ENCODE measurements at regions not wholly inside any gene's neighbourhood (a gene's known extent, or its start where the extent isn't known, plus 50 kb on each side); places are given as distances from the start of the nearest gene placed in this dataset.

DNA sequence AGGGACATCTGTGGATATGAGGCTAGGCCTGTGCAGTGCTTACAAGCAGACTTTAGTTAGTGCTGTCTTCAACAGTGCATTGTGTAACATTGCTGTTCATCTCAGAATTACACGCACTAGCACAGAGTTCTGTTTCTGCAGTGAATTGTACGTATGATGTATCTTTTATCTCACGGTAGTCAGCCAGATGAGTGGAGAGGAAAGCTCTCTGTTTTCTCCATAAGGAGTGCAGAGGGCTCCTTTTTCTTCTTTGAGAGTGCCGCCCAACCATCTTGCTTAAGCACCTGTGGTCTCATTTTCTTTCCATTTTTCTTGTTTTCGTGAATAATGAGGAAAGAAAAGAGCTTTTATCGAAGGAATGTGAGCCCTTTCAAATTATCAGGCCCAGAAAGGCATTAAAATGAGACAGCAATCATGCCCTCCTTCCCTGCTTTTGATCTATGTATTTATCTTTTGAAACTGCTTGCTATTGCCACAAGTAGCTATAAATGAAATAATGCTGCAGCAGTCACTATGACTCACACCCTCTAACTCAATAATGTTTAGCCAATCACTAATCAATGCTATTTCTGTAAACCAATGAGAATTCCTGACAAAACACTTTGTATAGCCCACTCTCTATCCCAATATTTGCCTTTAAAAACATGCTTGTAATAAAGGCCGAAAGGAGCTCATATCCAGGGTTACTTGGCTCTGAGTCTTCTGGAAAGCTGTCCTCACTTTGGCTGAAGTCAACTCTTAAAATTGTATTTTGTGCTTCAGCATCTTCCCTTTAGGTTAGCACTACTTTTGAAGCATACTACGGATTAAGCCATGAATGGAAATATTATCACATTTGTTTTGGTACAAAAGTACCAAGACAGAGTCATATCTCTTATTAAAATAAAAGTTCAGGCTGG is 226.0 kb upstream of the P2RY1 start:
- H3K4me3 ChIP-seq (ENCODE audit: low read depth, low read length) = no peak overlapping the region
- TF ChIP-seq, protein P1, sequence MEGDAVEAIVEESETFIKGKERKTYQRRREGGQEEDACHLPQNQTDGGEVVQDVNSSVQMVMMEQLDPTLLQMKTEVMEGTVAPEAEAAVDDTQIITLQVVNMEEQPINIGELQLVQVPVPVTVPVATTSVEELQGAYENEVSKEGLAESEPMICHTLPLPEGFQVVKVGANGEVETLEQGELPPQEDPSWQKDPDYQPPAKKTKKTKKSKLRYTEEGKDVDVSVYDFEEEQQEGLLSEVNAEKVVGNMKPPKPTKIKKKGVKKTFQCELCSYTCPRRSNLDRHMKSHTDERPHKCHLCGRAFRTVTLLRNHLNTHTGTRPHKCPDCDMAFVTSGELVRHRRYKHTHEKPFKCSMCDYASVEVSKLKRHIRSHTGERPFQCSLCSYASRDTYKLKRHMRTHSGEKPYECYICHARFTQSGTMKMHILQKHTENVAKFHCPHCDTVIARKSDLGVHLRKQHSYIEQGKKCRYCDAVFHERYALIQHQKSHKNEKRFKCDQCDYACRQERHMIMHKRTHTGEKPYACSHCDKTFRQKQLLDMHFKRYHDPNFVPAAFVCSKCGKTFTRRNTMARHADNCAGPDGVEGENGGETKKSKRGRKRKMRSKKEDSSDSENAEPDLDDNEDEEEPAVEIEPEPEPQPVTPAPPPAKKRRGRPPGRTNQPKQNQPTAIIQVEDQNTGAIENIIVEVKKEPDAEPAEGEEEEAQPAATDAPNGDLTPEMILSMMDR (IDR thresholded peaks at IDR 0.05; ENCODE audit: insufficient read depth, low read depth, low read length, missing control alignments) = no peak
- no peak for DNase-seq (ENCODE audit: low read depth)

DNA sequence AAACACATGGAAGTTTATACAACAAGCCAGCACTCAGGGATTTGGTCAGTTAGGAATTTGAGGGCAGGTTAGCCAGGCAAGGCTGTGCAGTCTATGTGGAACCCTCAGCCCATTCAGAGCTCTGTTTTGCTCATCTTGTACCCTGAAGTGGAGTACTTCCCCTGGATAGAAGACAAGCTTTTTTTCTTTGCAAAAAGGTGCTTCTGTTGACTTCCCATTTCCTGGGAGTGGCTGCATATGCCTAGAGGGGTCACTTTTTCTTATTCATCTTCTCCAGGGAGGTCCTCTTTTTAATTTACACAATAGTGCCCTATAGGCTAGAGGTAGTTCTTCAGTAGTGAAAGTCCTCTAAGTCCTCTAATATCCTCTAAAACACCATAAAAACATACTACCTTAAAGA is 225.0 kb upstream of the P2RY1 start:
- DNase-seq (ENCODE audit: low read depth) = no peak
- TF ChIP-seq, protein P1 (IDR thresholded peaks at IDR 0.05; ENCODE audit: insufficient read depth, low read depth, low read length, missing control alignments) = no peak
- no peak overlapping the region for H3K4me3 ChIP-seq (ENCODE audit: low read depth, low read length)

DNA sequence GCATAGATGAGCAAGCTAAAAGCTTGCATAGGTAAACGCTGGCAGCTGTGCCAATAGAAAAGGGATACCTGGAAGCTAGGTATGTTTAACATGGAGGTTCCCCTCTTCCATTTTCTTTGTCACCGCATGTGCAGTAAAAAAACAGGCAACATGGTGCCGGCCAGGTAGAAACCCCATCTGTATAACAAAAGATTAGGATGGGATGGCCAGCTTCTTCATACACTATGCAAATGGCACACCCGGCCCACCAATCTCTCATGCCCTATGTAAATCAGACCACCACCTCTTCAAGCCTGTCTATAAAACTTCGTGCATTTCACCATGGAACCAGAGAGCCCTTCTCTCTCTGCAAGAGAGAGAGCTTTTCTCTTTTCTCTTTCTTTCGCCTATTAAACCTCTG is 224.3 kb upstream of the P2RY1 start:
- TF ChIP-seq, protein P1 (IDR thresholded peaks at IDR 0.05; ENCODE audit: insufficient read depth, low read depth, low read length, missing control alignments) = no peak
- no peak for DNase-seq (ENCODE audit: low read depth)
- H3K4me3 ChIP-seq (ENCODE audit: low read depth, low read length) = no peak overlapping the region

GRCh38 chr3:152611905-152612304 is 223.0 kb upstream of the P2RY1 start:
- no peak for DNase-seq (ENCODE audit: low read depth)
- TF ChIP-seq, protein P1 (IDR thresholded peaks at IDR 0.05; ENCODE audit: insufficient read depth, low read depth, low read length, missing control alignments) = no peak
- H3K4me3 ChIP-seq (ENCODE audit: low read depth, low read length) = no peak overlapping the region

DNA sequence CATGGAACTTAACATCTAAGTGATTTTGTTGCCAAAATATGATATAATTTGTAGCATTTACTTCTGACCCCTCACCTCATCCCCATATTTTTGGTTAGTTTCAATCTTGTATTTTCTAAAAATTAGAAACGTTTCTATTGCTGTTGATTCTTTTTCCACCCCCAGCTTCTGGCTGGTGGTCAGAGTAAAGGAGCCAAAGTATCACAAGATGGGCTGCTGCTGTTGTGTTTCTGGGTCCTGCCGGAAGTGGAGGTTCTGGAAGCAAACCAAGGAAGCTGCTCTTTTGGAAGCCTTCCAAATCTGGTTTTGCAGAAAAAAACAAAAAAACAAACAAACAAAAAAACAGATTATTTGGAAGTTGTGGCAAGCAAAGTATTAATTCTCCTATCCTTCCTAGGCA is 221.1 kb upstream of the P2RY1 start:
- TF ChIP-seq, protein P1 (IDR thresholded peaks at IDR 0.05; ENCODE audit: insufficient read depth, low read depth, low read length, missing control alignments) = no peak
- no peak for DNase-seq (ENCODE audit: low read depth)
- H3K4me3 ChIP-seq (ENCODE audit: low read depth, low read length) = no peak overlapping the region

DNA sequence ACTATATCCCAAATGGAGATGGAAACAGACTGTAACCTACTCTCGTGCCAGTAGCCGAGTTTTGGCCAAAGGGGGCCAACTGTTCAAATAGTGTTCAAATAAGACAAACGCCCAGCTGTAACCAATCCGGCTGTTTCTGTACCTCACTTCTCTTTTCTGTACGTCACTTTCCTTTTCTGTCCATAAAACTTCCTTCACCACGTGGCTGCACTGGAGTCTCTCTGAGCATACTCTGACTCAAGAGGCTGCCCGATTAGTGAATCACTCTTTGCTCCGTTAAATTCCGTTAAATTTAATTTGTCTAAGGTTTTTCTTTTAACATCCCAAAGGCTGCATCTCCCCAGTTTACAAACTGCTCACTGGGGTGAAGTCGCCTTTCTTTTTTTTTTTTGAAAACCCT is 219.2 kb upstream of the P2RY1 start:
- no peak for DNase-seq (ENCODE audit: low read depth)
- TF ChIP-seq, protein P1 (IDR thresholded peaks at IDR 0.05; ENCODE audit: insufficient read depth, low read depth, low read length, missing control alignments) = no peak

DNA sequence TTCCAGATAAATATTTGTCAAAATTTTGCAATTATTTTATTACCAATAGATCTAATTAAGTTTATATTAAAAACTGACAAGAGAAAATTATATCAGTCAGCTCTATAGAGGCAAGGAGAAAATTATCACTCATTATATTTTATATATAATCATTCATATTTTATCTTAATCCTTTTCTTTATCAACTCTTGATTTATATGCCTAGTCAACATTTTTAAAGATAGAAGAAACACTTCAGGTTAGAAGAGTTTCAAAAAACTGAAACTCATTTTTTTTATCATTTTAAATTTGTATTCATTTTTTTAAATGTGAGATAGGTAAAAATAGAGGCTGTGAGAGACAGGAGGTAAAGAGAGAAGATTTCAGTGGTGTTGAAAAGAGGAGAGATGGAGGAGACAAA is 217.3 kb upstream of the P2RY1 start:
- H3K4me3 ChIP-seq (ENCODE audit: low read depth, low read length) = no peak overlapping the region
- DNase-seq (ENCODE audit: low read depth) = no peak
- TF ChIP-seq, protein P1 (IDR thresholded peaks at IDR 0.05; ENCODE audit: insufficient read depth, low read depth, low read length, missing control alignments) = no peak

More for the DNA sequence above, 219.2 kb upstream of the P2RY1 start:
- H3K4me3 ChIP-seq (ENCODE audit: low read depth, low read length) = no peak overlapping the region
